Caco-2 (cell line): ENCODE measurements at regions not wholly inside any gene's neighbourhood (a gene's known extent, or its start where the extent isn't known, plus 50 kb on each side); places are given as distances from the start of the nearest gene placed in this dataset.
"Not testable (repeated sequence)": the region's sequence is repeated elsewhere in the genome, so short reads cannot be mapped to it uniquely, and the experiment has no call there.

Source experiments
- BruUV-seq: library from RNA; stranded (reverse); fragments of 400-500 nt; replicated peaks from 2 replicates; lab custom pipeline; 2021; lab: Mats Ljungman, UMichigan
- CTCF ChIA-PET: fragments of 300-600 bp; sonication (Branson Sonifier 250); formaldehyde crosslinking; loops from one replicate; lab custom pipeline; 2022; ENCODE audit warnings: antibody characterized with exemption; lab: Charles Lee
- POLR2A ChIA-PET: fragments of 300-600 bp; sonication (Branson Sonifier 250); formaldehyde crosslinking; loops from one replicate; lab custom pipeline; 2022; ENCODE audit warnings: antibody characterized with exemption; lab: Charles Lee
- DNase-seq, 2 experiments: peaks; one replicate each; pipeline versions ENCODE4 v3.0.0 to v3.0.0-alpha.2; 2020 to 2022
- H3K27me3 ChIP-seq: replicated peaks from 2 replicates; pipeline ENCODE4 v1.6.0; 2011; ENCODE audit warnings: low read length; ENCODE audit not compliant: control insufficient read depth, insufficient read depth
- H3K36me3 ChIP-seq: 2 replicates; pipeline ENCODE4 v1.5.1; 2011; ENCODE audit warnings: low read length; ENCODE audit not compliant: control insufficient read depth, insufficient read depth
- H3K4me1 ChIP-seq: fragments of 250-450 bp; sonication (Bioruptor Pico); 2 replicates; pipeline ENCODE4 v1.5.1; 2020; ENCODE audit warnings: mild to moderate bottlenecking
- H3K4me3 ChIP-seq: 2 replicates; pipeline ENCODE4 v1.5.1; 2011; ENCODE audit warnings: low read depth, mild to moderate bottlenecking, control low read depth, low read length
- H3K9me3 ChIP-seq: fragments of 250-450 bp; sonication (Bioruptor Pico); 2 replicates; pipeline ENCODE4 v1.5.1; 2020; ENCODE audit warnings: mild to moderate bottlenecking, moderate library complexity
- H3K27ac Mint-ChIP-seq: one replicate; pipeline ENCODE4 v1.8.0; 2022; ENCODE audit warnings: mixed read lengths; ENCODE audit not compliant: unreplicated experiment
- H3K27me3 Mint-ChIP-seq: one replicate; pipeline ENCODE4 v1.8.0; 2022; ENCODE audit warnings: mixed read lengths; ENCODE audit not compliant: insufficient read depth, unreplicated experiment
- H3K36me3 Mint-ChIP-seq: one replicate; pipeline ENCODE4 v1.8.0; 2022; ENCODE audit warnings: mild to moderate bottlenecking, mixed read lengths; ENCODE audit not compliant: insufficient read depth, unreplicated experiment
- H3K4me1 Mint-ChIP-seq: one replicate; pipeline ENCODE4 v1.8.0; 2022; ENCODE audit warnings: low read depth, mixed read lengths; ENCODE audit not compliant: unreplicated experiment
- H3K4me3 Mint-ChIP-seq: one replicate; pipeline ENCODE4 v1.8.0; 2022; ENCODE audit warnings: mild to moderate bottlenecking, moderate library complexity, mixed read lengths; ENCODE audit not compliant: unreplicated experiment
- H3K9me3 Mint-ChIP-seq: one replicate; pipeline ENCODE4 v1.8.0; 2022; ENCODE audit warnings: mixed read lengths; ENCODE audit not compliant: unreplicated experiment
- CTCF ChIP-seq, 2 experiments: fragments of 200-600 bp in 1 of 2; IDR thresholded peaks; 1 replicate in 1 of 2; 2 replicates in 1 of 2; pipeline versions ENCODE4 v1.5.1 to v1.8.0; 2011 to 2022; ENCODE audit warnings: antibody characterized with exemption in 1 of 2, control low read depth in 1 of 2, inconsistent platforms in 1 of 2, low read depth in 1 of 2, low read length in 1 of 2, mild to moderate bottlenecking in 1 of 2, moderate library complexity in 1 of 2; ENCODE audit not compliant: insufficient read depth in 1 of 2, severe bottlenecking in 1 of 2, unreplicated experiment in 1 of 2
- intact Hi-C: fragments of 100-400 bp; cut with micrococcal nuclease; formaldehyde crosslinking; loops from one replicate; pipeline ENCODE4 v1.10.0; 2022; ENCODE audit not compliant: unreplicated experiment

- ChIA-PET POLR2A (no interaction called here), CTCF (interaction anchor here (0.6 kb wide), 1 partner anchor 106 kb away, joined by 3 read pairs; no protein-coding TSS in a partner anchor)
- Histone ChIP-seq H3K36me3 (no peaks in the 10 kb centered on the region; the same call in 1 of the 2 replicates), H3K27me3 (no peaks in the 10 kb centered on the region), H3K9me3 (no peaks in the 10 kb centered on the region), H3K4me3 (no peak overlapping the region), H3K4me1 (no peaks in the 10 kb centered on the region)
- no peak for TF ChIP-seq CTCF (IDR thresholded peaks at IDR 0.05; ENCODE audit: insufficient read depth in 1 of 2, low read depth in 1 of 2, low read length in 1 of 2, severe bottlenecking in 1 of 2, unreplicated experiment in 1 of 2)
- H3K27me3 Mint-ChIP-seq = no peaks in the 10 kb centered on the region
- H3K27ac Mint-ChIP-seq = no peak overlapping the region
- no peak for DNase-seq
- H3K9me3 Mint-ChIP-seq = no peaks in the 10 kb centered on the region
- intact Hi-C loops = loop anchor here (5.0 kb wide), 1 partner anchor 64 kb away; no protein-coding TSS in a partner anchor
- BruUV-seq = no TSS peak
- peaks cover 52% of the 10 kb centered on the region for H3K36me3 Mint-ChIP-seq
- no peaks in the 10 kb centered on the region for H3K4me1 Mint-ChIP-seq
- H3K4me3 Mint-ChIP-seq = no peak overlapping the region
Observed at GRCh38 chr9:92206488-92206887, 87.0 kb downstream of the IARS1 start.

- intact Hi-C loops, H3K27me3 Mint-ChIP-seq, H3K4me1 Mint-ChIP-seq, H3K4me3 ChIP-seq, H3K9me3 ChIP-seq, H3K9me3 Mint-ChIP-seq, H3K27ac Mint-ChIP-seq, H3K27me3 ChIP-seq, BruUV-seq, H3K4me1 ChIP-seq, POLR2A ChIA-PET, DNase-seq, CTCF ChIA-PET, H3K4me3 Mint-ChIP-seq, H3K36me3 ChIP-seq: not testable (repeated sequence)
- peaks cover 26% of the 10 kb centered on the region for H3K36me3 Mint-ChIP-seq
Observed at GRCh38 chr9:92203887-92204286, 88.7 kb upstream of the SPTLC1 start.

- H3K27me3 ChIP-seq, H3K9me3 ChIP-seq, H3K27me3 Mint-ChIP-seq, CTCF ChIA-PET, H3K4me3 Mint-ChIP-seq, POLR2A ChIA-PET, H3K4me1 Mint-ChIP-seq, intact Hi-C loops, H3K36me3 Mint-ChIP-seq, DNase-seq, BruUV-seq, H3K4me1 ChIP-seq, H3K27ac Mint-ChIP-seq, H3K4me3 ChIP-seq, H3K36me3 ChIP-seq: not testable (repeated sequence)
- peaks cover 19% of the 10 kb centered on the region for H3K9me3 Mint-ChIP-seq
Observed at GRCh38 chr9:92198237-92198636, 83.0 kb upstream of the SPTLC1 start.

- POLR2A ChIA-PET = no interaction called here
- TF ChIP-seq CTCF (IDR thresholded peaks at IDR 0.05; ENCODE audit: insufficient read depth in 1 of 2, low read depth in 1 of 2, low read length in 1 of 2, severe bottlenecking in 1 of 2, unreplicated experiment in 1 of 2) = no peak
- CTCF ChIA-PET = no interaction called here
Observed at GRCh38 chr9:92196909-92197308, 81.7 kb upstream of the SPTLC1 start.

More at GRCh38 chr9:92196909-92197308, 81.7 kb upstream of the SPTLC1 start:
- peak in 1 of 2 experiments; percentile 5 for DNase-seq
- Mint-ChIP-seq H3K4me1 (no peaks in the 10 kb centered on the region), H3K27me3 (no peaks in the 10 kb centered on the region), H3K4me3 (no peak overlapping the region), H3K36me3 (no peaks in the 10 kb centered on the region), H3K9me3 (peaks cover 19% of the 10 kb centered on the region), H3K27ac (no peak overlapping the region)
- Histone ChIP-seq H3K4me1 (no peaks in the 10 kb centered on the region), H3K4me3 (no peak overlapping the region), H3K27me3 (no peaks in the 10 kb centered on the region), H3K9me3 (no peaks in the 10 kb centered on the region), H3K36me3 (no peaks in the 10 kb centered on the region)
- intact Hi-C loops = no loop called here
- no TSS peak for BruUV-seq
